ENCODE measurements at regions not wholly inside any gene's neighbourhood (a gene's known extent, or its start where the extent isn't known, plus 50 kb on each side); places are given as distances from the start of the nearest gene placed in this dataset.

- no peak for DNase-seq
These were observed 221.7 kb downstream of the BCOR start for GRCh38 chrX:39875834-39876628.

- no peak for DNase-seq
These were observed 219.9 kb downstream of the BCOR start for GRCh38 chrX:39877905-39878304.

- DNase-seq: peak; percentile 85
These were observed 214.1 kb downstream of the BCOR start for GRCh38 chrX:39883666-39884065.

DNA sequence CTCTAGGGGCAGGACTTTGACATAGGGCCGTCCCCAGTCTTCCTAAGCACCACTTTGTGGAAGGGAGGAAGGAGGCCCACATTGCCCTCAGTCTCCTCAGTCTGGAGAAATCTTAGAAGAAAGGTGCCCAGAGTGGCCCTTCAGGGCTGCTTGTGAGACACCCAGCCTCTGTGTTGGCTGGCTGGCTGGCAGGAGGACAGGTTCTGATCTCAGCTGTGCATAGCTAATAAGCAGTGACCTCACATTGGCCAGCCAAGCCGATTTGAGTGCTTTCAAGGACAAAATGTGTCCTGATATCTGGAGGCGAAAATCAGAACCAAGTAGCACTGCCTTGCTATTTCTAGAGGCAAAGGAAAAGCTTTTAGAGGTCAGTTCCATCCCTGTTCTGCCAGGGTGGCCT, 211.5 kb downstream of the BCOR start:
- DNase-seq: no peak

DNA sequence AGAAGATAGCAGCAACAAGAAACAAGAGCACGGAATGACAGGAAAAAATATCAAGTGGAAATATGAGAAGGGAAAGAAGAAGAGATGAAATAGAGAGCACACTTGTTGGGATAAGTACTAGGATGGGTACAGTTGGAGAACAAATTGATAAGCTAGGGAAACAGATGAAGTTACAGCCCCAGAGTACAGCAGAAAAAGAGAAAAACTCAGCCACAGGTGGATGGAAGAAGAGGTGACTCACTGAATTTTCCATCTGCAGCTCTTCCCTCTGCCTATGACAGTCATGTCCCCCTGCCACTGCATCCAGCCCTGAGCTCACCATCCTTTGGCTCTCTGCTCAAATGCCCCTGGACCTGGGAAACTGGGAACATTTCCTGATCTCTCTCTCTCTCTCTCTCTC, 209.0 kb downstream of the BCOR start:
- DNase-seq: no peak

- no peak for DNase-seq
These were observed 208.1 kb downstream of the BCOR start for GRCh38 chrX:39889704-39890103.

DNA sequence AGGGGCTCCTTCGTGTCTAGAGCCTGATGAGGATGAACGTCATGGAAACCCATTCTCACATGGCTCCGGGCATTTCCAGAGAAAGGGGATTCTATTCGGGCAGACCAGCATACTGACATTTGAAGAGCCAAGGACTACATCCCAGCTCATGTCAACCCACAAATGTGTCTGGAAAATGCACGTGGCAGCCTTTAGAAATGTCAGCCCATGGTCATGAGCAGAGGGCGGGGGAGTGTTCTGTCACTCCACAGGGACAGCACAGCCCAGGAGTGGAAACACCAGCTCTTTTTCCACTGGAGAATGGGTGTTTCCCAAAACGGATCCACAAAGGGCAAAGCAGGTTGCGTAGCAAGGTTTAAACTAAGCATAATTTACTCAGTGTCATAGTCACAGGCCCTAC, 207.0 kb downstream of the BCOR start:
- no peak for DNase-seq

DNA sequence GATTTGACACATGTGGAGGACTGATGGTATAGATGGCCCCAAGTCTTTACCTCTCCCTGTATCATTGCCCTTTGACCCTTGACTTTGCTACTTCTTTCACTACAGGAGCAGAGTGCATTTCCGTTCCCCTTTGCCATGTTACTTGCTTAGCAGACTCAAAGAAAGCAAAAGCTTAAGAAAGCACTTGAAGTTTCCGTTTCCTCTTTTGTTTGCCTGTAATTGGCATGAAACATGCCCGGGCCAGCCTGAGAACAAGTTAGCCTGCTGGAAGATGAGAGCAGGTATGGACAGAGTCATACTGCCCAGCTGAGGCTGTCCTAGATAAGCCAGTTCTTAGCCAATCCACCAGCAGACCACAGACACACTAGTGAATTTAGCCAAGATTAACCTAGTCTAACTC, 206.0 kb downstream of the BCOR start:
- DNase-seq: no peak

GRCh38 chrX:39893417-39894338, 204.1 kb downstream of the BCOR start:
- DNase-seq: no peak

GRCh38 chrX:39894683-39895082, 203.1 kb downstream of the BCOR start:
- no peak for DNase-seq

DNA sequence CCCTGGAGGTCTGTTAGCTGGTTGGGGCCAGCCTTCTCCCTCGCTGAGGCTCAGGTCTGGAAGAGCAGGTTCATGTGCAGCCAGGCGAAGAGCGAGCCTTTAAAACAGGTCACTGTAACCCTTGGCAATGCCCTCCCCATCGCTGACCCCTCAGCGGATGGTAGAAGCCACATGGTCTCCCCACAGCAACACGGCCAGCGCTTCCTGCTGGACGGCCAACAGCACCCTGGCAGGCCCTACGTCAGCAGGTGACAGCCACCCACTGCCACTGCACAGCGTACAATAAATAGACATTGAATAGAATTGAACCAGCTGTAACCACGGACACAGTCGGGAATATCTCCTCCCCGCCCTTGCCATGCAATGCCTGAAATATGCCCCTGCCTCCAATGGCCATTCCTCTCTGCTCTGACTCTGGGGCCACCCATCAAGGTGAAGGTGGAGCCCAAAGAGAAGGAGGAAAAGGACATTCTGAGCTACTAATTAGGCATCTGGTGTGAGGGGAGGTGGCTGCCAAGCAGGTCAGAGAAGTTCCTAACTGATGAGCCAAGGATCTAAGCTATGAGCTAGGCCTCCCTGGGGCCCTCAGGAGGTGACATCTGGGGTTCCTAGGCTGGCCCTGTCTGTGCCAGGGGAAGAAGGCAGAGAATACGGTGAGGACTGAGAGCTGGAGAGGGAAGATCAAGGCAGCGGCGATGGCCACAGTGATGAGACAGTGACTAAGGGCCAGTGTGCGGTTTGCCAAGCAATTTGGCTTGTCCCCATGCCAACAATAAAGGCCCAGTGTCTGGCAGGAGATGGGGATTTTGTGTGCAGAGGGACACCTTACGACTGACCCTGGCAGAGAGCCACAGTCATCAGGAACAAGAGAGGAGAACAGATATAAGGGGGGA, 202.3 kb downstream of the BCOR start:
- no peak for DNase-seq

- DNase-seq: no peak
These were observed 200.6 kb downstream of the BCOR start for GRCh38 chrX:39896951-39897740.

GRCh38 chrX:39897741-39898097, 200.0 kb downstream of the BCOR start:
- no peak for DNase-seq

DNA sequence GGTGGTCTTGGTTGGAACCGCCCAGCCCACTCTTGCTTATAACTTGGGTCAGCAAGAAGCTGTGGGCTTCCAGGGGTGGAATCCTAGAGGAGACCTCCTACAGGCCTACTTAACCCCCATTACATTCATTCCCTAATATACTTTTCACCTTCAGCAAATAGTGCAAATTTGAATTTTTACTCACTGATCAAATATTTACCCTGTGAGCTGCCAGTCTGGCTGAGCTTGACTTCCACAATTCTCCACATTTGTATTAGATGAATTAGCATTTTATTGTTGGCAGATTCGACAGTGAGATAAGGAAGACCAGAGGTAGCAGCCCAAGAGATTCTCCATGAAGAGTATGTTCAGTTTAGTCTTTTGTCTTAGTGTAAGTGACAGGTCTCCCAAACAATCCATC, 199.6 kb downstream of the BCOR start:
- no peak for DNase-seq

- DNase-seq: no peak
These were observed 198.7 kb downstream of the BCOR start for GRCh38 chrX:39899059-39899458.

- no peak for DNase-seq
These were observed 197.6 kb downstream of the BCOR start for GRCh38 chrX:39899856-39900776.

DNA sequence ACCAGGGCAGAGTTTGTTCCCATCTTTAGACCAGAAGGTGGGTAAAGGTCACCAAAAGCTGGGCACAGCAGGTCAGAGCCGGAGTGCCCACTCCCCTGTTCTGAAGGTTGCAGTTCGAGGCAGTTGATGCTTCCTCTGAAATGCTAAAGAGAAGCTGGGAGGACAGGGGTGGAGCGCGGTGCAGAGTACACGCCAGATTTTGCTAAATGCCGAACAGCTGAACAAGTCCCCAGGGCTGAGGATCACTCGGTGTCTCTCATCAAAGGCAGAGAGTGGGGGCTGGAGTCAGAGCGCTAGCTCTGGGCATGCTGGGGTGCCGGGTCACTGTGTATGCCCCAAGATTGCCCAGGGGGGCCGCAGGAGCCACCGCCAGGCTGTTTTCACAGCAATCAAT, 197.0 kb downstream of the BCOR start:
- DNase-seq: no peak

GRCh38 chrX:39903343-39903742, 194.4 kb downstream of the BCOR start:
- DNase-seq: peak; percentile 55

DNA sequence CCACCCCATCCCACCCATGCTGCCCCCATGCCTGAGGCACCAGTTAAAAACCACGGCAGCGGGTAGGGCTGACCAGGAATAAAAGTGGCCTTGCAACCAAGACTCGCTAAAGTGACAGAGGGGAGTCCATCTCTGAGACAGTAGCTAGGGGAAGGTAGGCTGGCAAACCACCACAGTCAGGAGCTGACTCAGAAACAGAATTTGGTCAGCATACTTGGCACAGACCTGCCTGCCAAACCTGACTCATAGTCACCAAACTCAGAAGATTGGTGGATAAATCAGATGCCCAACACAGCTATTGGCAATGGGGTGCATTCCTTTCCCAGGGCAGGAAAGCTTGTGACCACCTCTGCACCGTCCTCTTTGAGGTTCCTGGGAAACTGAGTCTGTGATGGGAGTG, 193.8 kb downstream of the BCOR start:
- peak; percentile 75 for DNase-seq

GRCh38 chrX:39904816-39905537, 192.8 kb downstream of the BCOR start:
- DNase-seq: no peak

GRCh38 chrX:39905538-39905891, 192.2 kb downstream of the BCOR start:
- no peak for DNase-seq
